Progenitor cell of endocrine pancreas (in vitro differentiated cells): ENCODE measurements at regions not wholly inside any gene's neighbourhood (a gene's known extent, or its start where the extent isn't known, plus 50 kb on each side); places are given as distances from the start of the nearest gene placed in this dataset.

Experiments used
- DNase-seq: peaks from one replicate; pipeline ENCODE4 v3.0.0; 2021; ENCODE audit warnings: low spot score; ENCODE audit not compliant: unreplicated experiment
- H3K27ac Mint-ChIP-seq: 2 replicates; pipeline ENCODE4 v1.8.0; 2021; ENCODE audit warnings: mild to moderate bottlenecking, moderate library complexity, mixed read lengths
- H3K27me3 Mint-ChIP-seq: 2 replicates; pipeline ENCODE4 v1.8.0; 2021; ENCODE audit warnings: mixed read lengths
- H3K36me3 Mint-ChIP-seq: 2 replicates; pipeline ENCODE4 v1.8.0; 2022; ENCODE audit warnings: mixed read lengths; ENCODE audit not compliant: insufficient read depth
- H3K4me1 Mint-ChIP-seq: 2 replicates; pipeline ENCODE4 v1.8.0; 2021; ENCODE audit warnings: low read depth, mixed read lengths
- H3K4me3 Mint-ChIP-seq: 2 replicates; pipeline ENCODE4 v1.8.0; 2021; ENCODE audit warnings: low read depth, mild to moderate bottlenecking, moderate library complexity, mixed read lengths
- H3K9me3 Mint-ChIP-seq: 2 replicates; pipeline ENCODE4 v1.8.0; 2021; ENCODE audit warnings: low read depth, mixed read lengths
- CTCF ChIP-seq: fragments of 200-600 bp; sonication (generic); IDR thresholded peaks from one replicate; pipeline ENCODE4 v1.5.0; 2021; ENCODE audit warnings: antibody characterized with exemption, mild to moderate bottlenecking; ENCODE audit not compliant: unreplicated experiment

GRCh38 chr1:59122527-59122926 is 174.4 kb upstream of the FGGY start:
- Mint-ChIP-seq H3K4me1 (no peaks in the 10 kb centered on the region), H3K4me3 (no peak overlapping the region), H3K36me3 (no peaks in the 10 kb centered on the region), H3K9me3 (peaks cover 5% of the 10 kb centered on the region), H3K27me3 (peaks cover 3% of the 10 kb centered on the region), H3K27ac (no peak overlapping the region)
- no peak for DNase-seq
- no peak for TF ChIP-seq CTCF

- peaks cover 5% of the 10 kb centered on the region for H3K9me3 Mint-ChIP-seq
- H3K4me3 Mint-ChIP-seq, result no peak overlapping the region
- TF ChIP-seq CTCF, result no peak
- H3K27me3 Mint-ChIP-seq, result peaks cover 3% of the 10 kb centered on the region
- no peaks in the 10 kb centered on the region for H3K36me3 Mint-ChIP-seq
- DNase-seq, result no peak
- H3K4me1 Mint-ChIP-seq, result no peaks in the 10 kb centered on the region
- no peak overlapping the region for H3K27ac Mint-ChIP-seq
These were observed 173.7 kb upstream of the FGGY start for GRCh38 chr1:59123081-59123681.

GRCh38 chr1:59124166-59124565 is 172.7 kb upstream of the FGGY start:
- H3K9me3 Mint-ChIP-seq, result peaks cover 5% of the 10 kb centered on the region
- no peak overlapping the region for H3K4me3 Mint-ChIP-seq
- H3K27me3 Mint-ChIP-seq, result peaks cover 3% of the 10 kb centered on the region
- H3K4me1 Mint-ChIP-seq, result peaks cover 2% of the 10 kb centered on the region
- no peaks in the 10 kb centered on the region for H3K36me3 Mint-ChIP-seq
- H3K27ac Mint-ChIP-seq, result no peak overlapping the region
- TF ChIP-seq CTCF, result no peak
- no peak for DNase-seq

- Mint-ChIP-seq H3K4me3 (no peak overlapping the region), H3K4me1 (peaks cover 2% of the 10 kb centered on the region), H3K27ac (no peak overlapping the region), H3K27me3 (peaks cover 3% of the 10 kb centered on the region), H3K36me3 (no peaks in the 10 kb centered on the region), H3K9me3 (peaks cover 5% of the 10 kb centered on the region)
- DNase-seq, result no peak
- TF ChIP-seq CTCF, result no peak
These were observed 171.7 kb upstream of the FGGY start for GRCh38 chr1:59125154-59125553.

- H3K4me3 Mint-ChIP-seq, result no peak overlapping the region
- DNase-seq, result no peak
- peaks cover 3% of the 10 kb centered on the region for H3K27me3 Mint-ChIP-seq
- no peaks in the 10 kb centered on the region for H3K36me3 Mint-ChIP-seq
- peaks cover 2% of the 10 kb centered on the region for H3K4me1 Mint-ChIP-seq
- no peak for TF ChIP-seq CTCF
- no peak overlapping the region for H3K27ac Mint-ChIP-seq
- peaks cover 5% of the 10 kb centered on the region for H3K9me3 Mint-ChIP-seq
These were observed 171.1 kb upstream of the FGGY start for GRCh38 chr1:59125676-59126320.
